GM06990 (cell line): ENCODE measurements at regions not wholly inside any gene's neighbourhood (a gene's known extent, or its start where the extent isn't known, plus 50 kb on each side); places are given as distances from the start of the nearest gene placed in this dataset.
A peak's percentile ranks its signal among the peaks of the same experiment; 100 is the strongest.

ENCODE experiments used
- DNase-seq: peaks from one replicate; pipeline ENCODE4 v3.0.0-alpha.2; 2011; ENCODE audit not compliant: insufficient read length; ENCODE audit errors: extremely low read depth
- H3K27me3 ChIP-seq: replicated peaks from 2 replicates; pipeline ENCODE4 v1.6.0; 2011; ENCODE audit warnings: low read length; ENCODE audit not compliant: control insufficient read depth, insufficient read depth
- H3K36me3 ChIP-seq: 2 replicates; pipeline ENCODE4 v1.5.1; 2011; ENCODE audit warnings: low read length; ENCODE audit not compliant: control insufficient read depth, insufficient read depth
- H3K4me3 ChIP-seq: replicated peaks from 2 replicates; pipeline ENCODE4 v1.5.1; 2011; ENCODE audit warnings: low read depth, mild to moderate bottlenecking, control low read depth, low read length
- TF ChIP-seq, protein P1 (sequence below): IDR thresholded peaks from 2 replicates; pipeline ENCODE4 v1.5.1; 2011; ENCODE audit warnings: low read length, control low read depth, mild to moderate bottlenecking, inconsistent platforms; ENCODE audit not compliant: insufficient read depth, poor library complexity, severe bottlenecking

DNA sequence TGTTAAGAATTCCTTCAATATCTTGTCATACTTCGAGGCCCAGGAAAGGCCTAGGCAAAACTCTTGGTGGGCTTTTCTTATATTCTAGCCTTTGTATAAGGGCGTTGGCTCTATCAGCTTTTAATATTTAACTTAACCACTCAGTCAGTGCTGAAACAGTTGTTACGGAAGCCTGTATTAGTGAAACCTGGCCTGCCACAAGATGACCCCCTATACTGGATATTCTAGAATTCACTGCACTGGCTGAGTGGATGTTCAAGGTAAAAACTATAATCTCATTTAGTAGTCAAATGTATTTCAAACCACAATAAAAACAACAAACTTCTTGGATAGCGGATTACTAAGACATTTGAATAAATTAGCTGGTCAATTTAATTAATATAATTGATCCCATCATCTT is 91.7 kb upstream of the HNMT start:
- no peak for DNase-seq
- TF ChIP-seq, protein P1, sequence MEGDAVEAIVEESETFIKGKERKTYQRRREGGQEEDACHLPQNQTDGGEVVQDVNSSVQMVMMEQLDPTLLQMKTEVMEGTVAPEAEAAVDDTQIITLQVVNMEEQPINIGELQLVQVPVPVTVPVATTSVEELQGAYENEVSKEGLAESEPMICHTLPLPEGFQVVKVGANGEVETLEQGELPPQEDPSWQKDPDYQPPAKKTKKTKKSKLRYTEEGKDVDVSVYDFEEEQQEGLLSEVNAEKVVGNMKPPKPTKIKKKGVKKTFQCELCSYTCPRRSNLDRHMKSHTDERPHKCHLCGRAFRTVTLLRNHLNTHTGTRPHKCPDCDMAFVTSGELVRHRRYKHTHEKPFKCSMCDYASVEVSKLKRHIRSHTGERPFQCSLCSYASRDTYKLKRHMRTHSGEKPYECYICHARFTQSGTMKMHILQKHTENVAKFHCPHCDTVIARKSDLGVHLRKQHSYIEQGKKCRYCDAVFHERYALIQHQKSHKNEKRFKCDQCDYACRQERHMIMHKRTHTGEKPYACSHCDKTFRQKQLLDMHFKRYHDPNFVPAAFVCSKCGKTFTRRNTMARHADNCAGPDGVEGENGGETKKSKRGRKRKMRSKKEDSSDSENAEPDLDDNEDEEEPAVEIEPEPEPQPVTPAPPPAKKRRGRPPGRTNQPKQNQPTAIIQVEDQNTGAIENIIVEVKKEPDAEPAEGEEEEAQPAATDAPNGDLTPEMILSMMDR: no peak
- Histone ChIP-seq H3K27me3 (no peaks in the 10 kb centered on the region), H3K36me3 (no peaks in the 10 kb centered on the region), H3K4me3 (no peak overlapping the region)

DNA sequence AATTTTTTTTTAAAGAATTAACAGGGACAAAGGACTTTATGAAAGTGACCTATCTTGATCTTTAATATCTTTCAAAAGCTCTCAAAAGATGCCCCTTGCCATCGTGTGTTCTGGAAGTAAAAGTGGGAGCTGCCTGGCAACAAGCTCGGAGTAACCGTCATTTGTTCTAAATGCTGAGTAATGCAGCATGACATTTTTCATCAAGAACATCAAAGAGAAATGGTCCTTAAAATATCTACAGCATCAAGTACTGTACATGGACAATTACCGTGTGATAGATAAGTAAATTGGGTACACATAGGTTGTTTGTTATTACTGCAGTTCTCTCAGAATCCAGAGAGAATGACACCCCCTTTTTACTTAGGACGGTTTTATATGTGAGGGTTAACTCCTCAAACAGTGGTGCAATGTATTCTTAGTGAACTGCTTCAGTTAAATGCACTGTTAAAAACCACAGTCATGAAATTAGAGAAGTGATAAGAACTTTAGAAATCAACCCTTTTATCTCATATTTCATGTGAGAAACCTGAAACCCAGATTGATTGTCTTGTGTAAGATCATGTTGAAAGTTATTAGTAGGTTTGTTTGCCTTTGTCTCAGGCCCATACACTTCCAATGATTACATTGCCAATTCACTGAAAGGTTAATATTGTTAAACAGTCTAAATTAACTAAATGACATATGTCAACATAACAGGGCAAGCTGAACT is 90.6 kb upstream of the HNMT start:
- TF ChIP-seq, protein P1: no peak
- H3K36me3 ChIP-seq: no peaks in the 10 kb centered on the region

DNA sequence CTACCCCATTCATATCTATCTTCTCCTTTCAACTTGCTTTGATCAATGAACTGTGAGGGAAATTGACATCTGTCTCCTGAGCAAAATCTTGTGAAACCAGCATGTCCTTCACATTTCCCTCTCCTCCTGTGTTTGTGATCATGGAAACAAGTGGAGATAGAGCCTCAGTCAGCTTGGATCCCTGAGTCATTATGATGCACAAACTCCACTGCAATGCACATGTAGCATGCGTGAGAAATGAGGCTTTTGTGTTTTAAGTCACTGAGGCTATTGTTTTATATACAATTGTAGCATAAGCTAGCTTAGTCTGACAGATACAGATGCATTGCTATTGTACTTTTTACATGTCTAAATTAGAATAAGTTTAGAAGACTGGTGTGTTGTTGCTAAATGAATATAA is 85.2 kb upstream of the HNMT start:
- no peak for DNase-seq
- Histone ChIP-seq H3K36me3 (no peaks in the 10 kb centered on the region), H3K27me3 (no peaks in the 10 kb centered on the region), H3K4me3 (no peak overlapping the region)
- TF ChIP-seq, protein P1: no peak

More for the DNA sequence above, 90.6 kb upstream of the HNMT start:
- Histone ChIP-seq H3K4me3 (no peak overlapping the region), H3K27me3 (no peaks in the 10 kb centered on the region)
- no peak for DNase-seq

DNA sequence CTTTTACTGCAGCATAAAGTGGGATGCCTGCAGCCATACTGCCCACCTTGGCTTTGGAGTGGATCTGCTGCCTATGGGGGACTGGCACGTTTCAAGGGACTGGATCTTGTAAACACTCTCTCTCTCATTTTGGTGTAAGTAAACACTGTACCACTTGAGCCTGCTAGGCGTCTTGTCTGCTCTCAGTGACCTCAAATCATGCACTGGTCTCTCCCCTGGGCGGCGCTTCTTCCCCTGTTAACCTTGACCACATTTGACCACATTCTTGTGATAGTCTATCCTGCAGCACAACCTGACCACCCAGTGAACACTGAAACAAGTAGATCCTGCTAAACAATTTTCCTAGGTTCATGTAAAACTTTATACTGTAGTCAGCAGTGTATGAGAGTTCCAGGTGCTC is 82.6 kb upstream of the HNMT start:
- TF ChIP-seq, protein P1: no peak
- H3K27me3 ChIP-seq: no peaks in the 10 kb centered on the region
- H3K36me3 ChIP-seq: no peaks in the 10 kb centered on the region
- DNase-seq: no peak
- no peak overlapping the region for H3K4me3 ChIP-seq

DNA sequence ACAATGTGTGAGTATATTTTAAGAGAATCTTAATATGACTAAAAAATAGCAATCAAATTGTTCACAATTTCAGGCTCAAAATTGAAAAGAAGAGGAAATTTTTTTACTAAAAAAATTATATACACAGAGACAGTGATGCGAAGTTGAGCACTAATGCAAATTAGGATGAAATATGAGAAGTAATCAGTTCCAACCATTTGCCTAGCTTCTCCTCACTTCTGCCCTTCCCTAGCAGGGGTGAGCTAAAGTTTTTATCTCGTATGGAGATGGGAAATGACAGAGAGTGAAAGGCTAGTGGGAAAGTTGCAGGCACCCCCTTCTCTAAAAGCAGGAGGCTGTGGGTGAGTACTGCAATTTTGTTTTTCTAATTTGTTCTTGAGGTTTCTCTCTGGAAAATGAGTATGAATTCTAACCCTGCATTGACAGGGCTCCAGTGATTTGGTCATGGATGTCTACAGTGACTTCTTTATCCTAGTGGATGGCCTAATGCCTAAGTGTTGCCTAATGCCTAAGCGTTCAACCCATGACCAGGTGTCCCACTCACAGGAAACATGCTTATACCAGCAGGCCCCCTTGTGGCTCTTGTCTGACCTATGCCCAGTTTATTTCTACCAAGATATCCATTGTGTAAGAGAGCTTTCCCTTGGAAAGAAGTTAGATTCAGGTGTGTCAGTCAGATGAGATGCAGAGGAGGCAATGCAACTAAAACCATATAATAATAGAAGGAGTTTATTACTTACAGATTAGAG is 78.0 kb upstream of the HNMT start:
- Histone ChIP-seq H3K27me3 (no peaks in the 10 kb centered on the region), H3K4me3 (no peak overlapping the region), H3K36me3 (no peaks in the 10 kb centered on the region)
- DNase-seq: no peak
- TF ChIP-seq, protein P1: peak; percentile 10
